GM18861 (cell line): ENCODE measurements at regions not wholly inside any gene's neighbourhood (a gene's known extent, or its start where the extent isn't known, plus 50 kb on each side); places are given as distances from the start of the nearest gene placed in this dataset.

Experiments used
- ATAC-seq: cut with Tn5 transposase; IDR thresholded peaks from one replicate; pipeline ENCODE4 v1.9.1; 2021; ENCODE audit not compliant: unreplicated experiment

GRCh38 chr16:49081086-49081485 is 200.6 kb downstream of the CBLN1 start:
- no peak for ATAC-seq

DNA sequence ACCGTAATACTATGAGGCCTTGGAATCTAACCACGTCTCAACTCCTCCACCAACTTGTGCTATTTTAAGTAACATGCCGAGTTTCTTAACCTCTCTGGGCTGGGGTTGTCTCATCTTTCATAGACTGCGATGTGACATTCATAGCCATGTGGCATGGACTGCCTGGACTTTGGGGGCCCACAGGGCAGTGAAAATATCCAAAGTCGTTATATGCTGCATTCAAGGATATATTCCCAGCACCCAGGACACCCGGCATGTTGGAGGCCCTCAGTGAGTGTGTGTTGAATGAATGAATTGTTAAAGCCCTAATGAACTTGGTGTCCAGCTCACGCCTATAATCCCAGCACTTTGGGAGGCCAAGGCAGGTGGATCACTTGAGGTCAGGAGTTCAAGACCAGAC is 203.1 kb downstream of the CBLN1 start:
- no peak for ATAC-seq

GRCh38 chr16:49078104-49078503 is 203.5 kb downstream of the CBLN1 start:
- ATAC-seq = no peak

- no peak for ATAC-seq
Measured at GRCh38 chr16:49075709-49076108, 205.9 kb downstream of the CBLN1 start.

DNA sequence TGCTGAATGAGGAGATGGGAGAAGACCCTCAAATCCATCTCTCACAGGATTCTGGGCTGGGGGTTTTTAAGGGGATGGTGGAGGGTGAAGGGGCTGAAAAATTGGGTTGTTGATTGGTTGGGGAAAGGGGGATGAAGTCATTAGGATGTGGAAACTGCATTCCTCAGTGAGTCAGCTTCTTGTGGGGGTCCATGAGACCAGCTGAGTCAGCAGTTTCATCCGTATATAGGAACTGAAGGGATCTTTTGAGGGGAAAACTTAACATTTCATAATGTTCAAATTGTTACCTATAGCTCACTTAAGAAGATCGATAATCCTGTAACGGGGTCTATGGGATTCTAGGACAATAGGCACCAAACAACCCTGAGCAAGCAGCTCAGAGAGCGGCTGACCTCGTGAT is 213.4 kb downstream of the CBLN1 start:
- no peak for ATAC-seq

GRCh38 chr16:49067776-49068175 is 213.9 kb downstream of the CBLN1 start:
- no peak for ATAC-seq

GRCh38 chr16:49061137-49061714 is 220.4 kb downstream of the CBLN1 start:
- ATAC-seq = no peak

DNA sequence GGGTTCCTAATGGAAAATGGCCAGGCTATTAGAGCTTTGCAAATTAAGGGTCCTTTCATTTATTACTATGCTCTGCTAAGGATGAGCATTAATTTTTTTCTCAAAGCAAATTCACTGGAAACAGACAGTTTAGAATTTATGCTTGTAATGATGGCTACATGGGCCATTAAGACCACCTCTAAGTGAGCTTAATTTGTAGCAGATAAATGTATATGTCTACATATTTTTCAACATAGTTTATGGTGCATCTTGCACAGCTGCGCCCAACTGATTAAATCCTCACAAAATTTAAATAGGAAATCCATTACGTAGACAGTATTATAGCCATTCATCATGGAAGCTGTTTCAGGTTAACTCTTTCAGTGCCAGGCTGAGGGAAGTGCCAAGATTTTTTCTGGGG is 220.9 kb downstream of the CBLN1 start:
- no peak for ATAC-seq

DNA sequence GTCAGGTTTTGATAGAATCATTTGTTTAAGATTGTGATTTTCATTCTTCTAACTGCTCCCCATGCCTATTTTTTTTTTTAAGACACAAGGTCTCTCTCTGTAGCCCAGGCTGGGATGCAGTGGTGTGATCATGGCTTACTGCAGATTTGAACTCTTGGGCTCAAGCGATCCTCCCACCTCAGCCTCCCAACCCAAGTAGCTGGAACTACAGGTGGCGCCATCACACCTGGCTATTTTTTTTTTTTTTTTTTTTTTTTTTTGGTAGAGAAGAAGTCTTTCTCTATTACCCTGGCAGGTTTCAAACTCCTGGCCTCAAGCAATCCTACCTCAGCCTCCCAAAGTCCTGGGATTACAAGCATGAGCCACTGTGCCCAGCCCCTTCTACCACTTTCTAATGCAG is 223.3 kb downstream of the CBLN1 start:
- no peak for ATAC-seq

DNA sequence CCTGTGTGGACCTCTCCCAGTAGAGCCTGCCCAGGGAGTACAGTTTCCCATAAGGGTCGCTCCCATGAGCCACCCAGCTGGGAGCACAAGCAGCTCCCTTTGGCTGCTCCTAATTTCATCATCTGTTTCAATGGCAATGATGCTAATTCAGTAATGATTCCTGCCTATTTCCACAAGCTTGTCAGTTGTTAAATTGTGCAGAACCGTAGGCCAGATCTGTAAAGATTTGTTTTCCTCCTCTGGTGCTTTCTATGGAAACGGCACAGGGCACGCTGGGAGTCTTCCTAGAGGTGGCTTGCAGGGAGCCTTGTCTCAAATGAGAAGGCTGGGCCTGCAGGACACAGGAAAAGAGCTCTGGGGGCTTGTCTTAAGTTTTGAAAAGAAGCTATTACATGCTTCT is 223.7 kb downstream of the CBLN1 start:
- ATAC-seq = no peak

DNA sequence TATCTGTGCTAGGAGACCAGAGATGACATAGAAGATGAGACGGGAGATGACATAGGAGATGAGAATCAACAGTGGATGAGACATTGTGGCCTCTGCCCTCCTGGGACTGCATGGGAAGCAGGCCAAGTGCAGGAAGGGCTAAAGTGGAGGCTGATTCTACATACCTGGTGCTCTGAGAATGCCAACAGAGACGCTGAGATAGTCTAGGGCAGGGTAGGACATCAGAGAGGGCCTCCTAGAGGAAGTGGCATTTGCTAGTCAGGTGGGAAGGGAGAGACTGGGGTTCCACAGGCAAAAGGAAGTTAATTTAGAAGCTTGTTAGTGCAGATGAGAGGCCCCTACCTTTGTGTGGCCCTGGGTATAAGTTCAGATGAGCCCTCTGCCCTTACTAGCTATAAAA is 224.2 kb downstream of the CBLN1 start:
- ATAC-seq = no peak

- no peak for ATAC-seq
Measured at GRCh38 chr16:49056546-49056945, 225.1 kb downstream of the CBLN1 start.

DNA sequence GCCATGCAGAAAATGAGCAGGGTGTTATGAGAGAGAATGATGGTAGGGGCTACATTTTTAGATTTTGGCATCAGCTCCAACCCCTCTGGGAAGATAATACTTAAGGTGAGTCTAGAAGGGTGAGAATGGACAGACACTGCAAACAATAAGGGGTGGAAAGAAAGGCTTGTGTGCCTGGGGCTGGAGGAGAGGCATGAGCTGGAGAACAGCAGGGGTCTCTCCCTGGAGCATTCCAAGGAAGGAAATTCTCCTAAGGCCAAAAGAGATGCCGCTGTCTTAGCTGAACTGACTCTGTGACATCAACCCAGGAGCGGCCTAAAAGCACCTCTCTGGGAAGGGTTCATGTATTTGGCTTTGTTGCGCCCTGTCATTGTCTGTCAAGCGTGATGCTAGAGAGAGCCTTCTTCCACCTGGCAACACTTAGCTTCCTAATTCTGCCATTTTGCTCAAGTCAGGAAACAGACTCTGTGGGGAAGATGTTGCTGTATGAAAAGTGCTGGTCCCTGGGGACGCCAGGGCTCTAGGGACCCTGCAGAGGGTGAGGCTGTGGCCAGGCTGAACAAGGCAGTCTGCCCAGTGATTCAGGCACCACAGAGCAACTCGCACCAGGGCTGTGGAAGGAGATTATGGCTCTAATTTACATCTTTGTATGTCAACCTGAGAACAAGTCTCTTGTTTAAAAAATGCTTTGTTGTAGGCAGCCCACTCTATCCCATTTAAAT is 225.7 kb downstream of the CBLN1 start:
- no peak for ATAC-seq

- ATAC-seq = no peak
Measured at GRCh38 chr16:49055291-49055690, 226.3 kb downstream of the CBLN1 start.

DNA sequence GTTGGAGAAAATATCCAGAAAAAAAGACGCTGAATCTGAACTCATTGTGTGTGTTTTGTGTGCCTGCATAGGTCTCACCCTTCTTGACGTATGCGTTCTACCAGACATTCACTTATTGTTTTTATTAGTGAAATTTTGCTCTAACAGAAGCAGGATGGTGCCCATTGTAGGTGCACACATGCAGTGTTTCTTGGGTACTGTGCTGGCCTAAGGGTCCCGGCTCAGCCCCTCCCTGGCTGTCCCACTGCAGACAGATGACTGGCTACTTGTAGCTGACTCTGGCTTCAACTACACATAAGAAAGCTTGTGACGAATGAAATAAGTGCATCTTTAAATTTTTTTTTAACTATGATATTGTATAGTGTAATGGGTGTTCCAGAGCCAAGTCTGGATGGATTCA is 227.0 kb downstream of the CBLN1 start:
- no peak for ATAC-seq

DNA sequence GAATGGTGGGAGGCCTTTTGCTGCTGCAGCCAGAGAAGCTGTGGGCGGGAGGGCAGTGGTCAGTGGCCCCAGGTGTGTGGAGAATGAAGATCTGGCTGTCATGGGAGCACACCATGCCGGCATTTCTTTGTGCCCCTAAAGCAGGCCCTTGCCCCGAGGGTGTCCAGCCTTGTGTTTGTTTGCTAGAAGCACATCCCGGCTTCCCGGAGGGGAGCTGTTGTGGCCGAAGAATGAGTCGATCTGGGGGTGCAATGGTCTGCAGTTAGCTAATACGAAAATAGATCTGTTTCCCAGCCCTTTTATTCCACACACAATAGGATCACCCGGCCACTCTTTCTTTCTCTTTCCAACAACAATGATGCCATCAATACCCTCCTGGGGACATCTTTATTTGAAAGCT is 228.8 kb downstream of the CBLN1 start:
- no peak for ATAC-seq

- no peak for ATAC-seq
Measured at GRCh38 chr16:49051576-49051975, 230.1 kb downstream of the CBLN1 start.

DNA sequence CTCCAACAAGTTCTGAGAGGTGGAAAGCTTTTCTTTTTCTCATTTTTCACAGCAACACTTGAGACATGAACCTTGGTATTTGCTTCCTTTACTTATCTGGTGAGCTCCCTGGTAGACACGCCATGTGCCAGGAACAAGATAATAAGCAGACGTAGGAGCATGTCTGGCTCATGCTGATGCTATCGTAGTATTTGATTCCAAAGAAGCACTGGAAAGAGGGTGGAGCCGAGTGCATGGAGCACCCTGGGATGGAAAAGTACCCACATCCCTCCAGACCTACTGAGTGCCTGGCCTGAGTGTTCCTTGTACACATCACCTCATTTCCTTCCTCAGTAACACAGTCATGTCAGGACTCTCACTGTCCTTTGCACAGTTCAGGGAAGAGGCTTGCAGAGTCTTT is 231.0 kb downstream of the CBLN1 start:
- ATAC-seq = no peak

DNA sequence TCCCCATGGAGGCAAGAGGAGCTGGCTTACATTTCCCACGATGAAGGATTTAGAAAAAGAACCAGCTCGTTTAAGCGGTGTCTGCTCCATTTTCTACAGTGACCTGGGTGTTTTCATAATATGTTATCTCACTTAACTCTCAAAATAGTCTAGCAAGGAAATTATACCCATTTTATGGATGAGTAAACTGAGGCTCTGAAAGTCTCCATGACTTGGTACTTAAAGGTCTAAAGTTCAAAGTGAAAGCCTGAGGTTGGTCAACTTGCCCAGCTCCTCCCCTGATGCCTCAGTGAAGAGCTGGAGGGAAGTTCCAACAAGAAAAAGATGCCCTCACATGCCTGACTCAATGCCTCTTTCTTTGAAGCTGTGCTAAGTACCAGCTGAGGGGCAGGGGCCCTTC is 232.0 kb downstream of the CBLN1 start:
- no peak for ATAC-seq

DNA sequence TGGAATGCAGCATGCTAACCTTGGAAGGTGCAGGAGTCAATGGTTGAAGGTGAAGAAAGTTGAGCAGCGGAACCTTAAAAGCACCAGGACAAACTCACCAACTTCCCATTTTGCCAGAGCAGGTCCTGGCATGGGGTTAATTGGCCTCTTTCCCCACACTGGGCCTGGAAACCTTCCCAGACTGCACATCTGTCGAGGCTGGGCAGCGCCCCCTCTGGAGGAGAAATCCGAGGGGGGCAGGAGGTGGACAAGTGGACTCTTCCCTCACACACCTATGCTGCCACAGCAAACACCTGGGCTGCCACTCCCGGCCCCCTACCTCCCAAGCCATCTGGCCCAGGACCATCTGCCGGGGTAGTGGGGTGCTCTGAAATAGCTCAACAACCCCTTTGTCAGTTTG is 232.4 kb downstream of the CBLN1 start:
- ATAC-seq = no peak

- ATAC-seq = no peak
Measured at GRCh38 chr16:49048557-49048956, 233.1 kb downstream of the CBLN1 start.

GRCh38 chr16:49036126-49036525 is 245.5 kb downstream of the CBLN1 start:
- ATAC-seq = no peak

DNA sequence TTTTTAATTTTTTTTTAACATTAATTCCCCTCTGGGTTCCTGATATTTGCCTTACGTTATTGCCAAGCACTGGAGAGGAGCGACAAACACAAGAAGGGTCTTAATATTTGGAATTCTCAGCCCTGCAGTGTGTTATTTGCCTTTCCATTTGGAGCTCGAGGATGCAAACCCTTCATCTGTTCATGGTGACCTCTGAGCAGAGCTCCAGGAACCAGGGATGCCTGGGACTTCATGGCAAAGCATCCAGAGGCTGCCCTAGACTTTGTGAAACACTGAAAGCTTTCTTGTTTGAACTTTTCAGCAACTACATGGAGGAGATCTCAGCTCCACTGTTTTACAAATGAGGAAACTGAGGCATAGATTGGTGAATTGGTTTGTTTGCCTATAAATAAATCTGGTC is 254.2 kb downstream of the CBLN1 start:
- ATAC-seq = no peak
